B cell (primary cell): ENCODE measurements at regions not wholly inside any gene's neighbourhood (a gene's known extent, or its start where the extent isn't known, plus 50 kb on each side); places are given as distances from the start of the nearest gene placed in this dataset.

Experiments
- ATAC-seq: fragments of 200-7000 bp; cut with Tn5 transposase; one replicate; pipeline ENCODE4 v1.10.0; 2021; ENCODE audit warnings: low read depth, mild to moderate bottlenecking, moderate number of reproducible peaks, moderate library complexity
- CTCF ChIA-PET: fragments of 350-600 bp; sonication (Branson Sonifier 250); formaldehyde crosslinking; loops from one replicate; lab custom pipeline; 2021; ENCODE audit warnings: antibody characterized with exemption, inconsistent platforms; lab: Charles Lee
- POLR2A ChIA-PET: fragments of 350-600 bp; sonication (Branson Sonifier 250); formaldehyde crosslinking; loops from one replicate; lab custom pipeline; 2021; ENCODE audit warnings: antibody characterized with exemption; lab: Charles Lee
- DNase-seq: peaks from one replicate; pipeline ENCODE4 v3.0.0; 2013
- H2AFZ ChIP-seq: 2 replicates; pipeline ENCODE4 v1.6.1; 2012; ENCODE audit warnings: mild to moderate bottlenecking, low read depth, low read length; ENCODE audit not compliant: insufficient read depth, poor library complexity, severe bottlenecking
- H3K27ac ChIP-seq, 2 donors: 1 replicate in 1 of 2; 2 replicates in 1 of 2; pipeline ENCODE4 v1.5.1; 2012 to 2013; ENCODE audit warnings: low read length in 2 of 2, mild to moderate bottlenecking in 2 of 2, moderate library complexity in 1 of 2
- H3K27me3 ChIP-seq, 4 experiments: fragments of 200-600 bp in 1 of 4; sonication (generic) in 1 of 4; replicated peaks in 1 of 4; 1 replicate in 2 of 4; 2 replicates in 2 of 4; pipeline versions ENCODE4 v1.6.1 to v1.7.0; 2013 to 2016; ENCODE audit warnings: low read length in 3 of 4, mild to moderate bottlenecking in 2 of 4, mixed read lengths in 1 of 4, moderate library complexity in 1 of 4; ENCODE audit not compliant: insufficient read depth in 4 of 4, control insufficient read depth in 3 of 4; ENCODE audit errors: control extremely low read depth in 1 of 4
- H3K36me3 ChIP-seq, 2 experiments: replicated peaks in 1 of 2; 1 replicate in 1 of 2; 2 replicates in 1 of 2; pipeline versions ENCODE4 v1.6.1 to v1.7.1; 2013; ENCODE audit warnings: low read length in 1 of 2; ENCODE audit not compliant: insufficient read depth in 2 of 2, control insufficient read depth in 1 of 2; ENCODE audit errors: control extremely low read depth in 1 of 2, extremely low read depth in 1 of 2
- H3K4me1 ChIP-seq, 2 donors: fragments of 200-600 bp in 1 of 2; sonication (generic) in 1 of 2; 1 replicate in 1 of 2; 2 replicates in 1 of 2; pipeline versions ENCODE4 v1.5.1 to v1.6.1; 2013 to 2017; ENCODE audit warnings: low read length in 2 of 2; ENCODE audit not compliant: control insufficient read depth in 2 of 2, insufficient read depth in 2 of 2
- H3K4me2 ChIP-seq: replicated peaks from 2 replicates; pipeline ENCODE3; 2012; ENCODE audit warnings: mild to moderate bottlenecking, low read depth, low read length; ENCODE audit not compliant: poor library complexity, severe bottlenecking
- H3K4me3 ChIP-seq, 5 experiments: fragments of 200-600 bp in 1 of 5; sonication (generic) in 1 of 5; 1 replicate in 3 of 5; 2 replicates in 2 of 5; pipeline versions ENCODE4 v1.5.1 to v1.7.0; 2011 to 2016; ENCODE audit warnings: low read length in 4 of 5, mild to moderate bottlenecking in 4 of 5, low read depth in 2 of 5, control low read depth in 1 of 5, moderate library complexity in 1 of 5; ENCODE audit not compliant: insufficient read depth in 1 of 5; ENCODE audit errors: control extremely low read depth in 1 of 5, extremely low read depth in 1 of 5
- H3K79me2 ChIP-seq: fragments of 200-600 bp; sonication (generic); one replicate; pipeline ENCODE4 v1.6.0; 2016; ENCODE audit warnings: low read length; ENCODE audit not compliant: control insufficient read depth, insufficient read depth
- H3K9ac ChIP-seq: fragments of 200-600 bp; sonication (generic); 2 replicates; pipeline ENCODE4 v1.6.1; 2017; ENCODE audit warnings: mild to moderate bottlenecking, low read length, moderate library complexity
- H3K9me3 ChIP-seq, 3 donors: one replicate each; pipeline versions ENCODE4 v1.6.1 to v1.7.1; 2013; ENCODE audit warnings: low read length in 2 of 3; ENCODE audit not compliant: control insufficient read depth in 2 of 3, insufficient read depth in 1 of 3; ENCODE audit errors: control extremely low read depth in 1 of 3
- H4K20me1 ChIP-seq: 2 replicates; pipeline ENCODE4 v1.6.0; 2012; ENCODE audit warnings: mild to moderate bottlenecking, low read length; ENCODE audit not compliant: insufficient read depth, control insufficient read depth, poor library complexity, severe bottlenecking
- H3K27ac Mint-ChIP-seq: one replicate; pipeline ENCODE4 v1.8.0; 2021; ENCODE audit warnings: mixed read lengths
- H3K27me3 Mint-ChIP-seq: one replicate; pipeline ENCODE4 v1.8.0; 2021; ENCODE audit warnings: mixed read lengths
- H3K4me1 Mint-ChIP-seq: one replicate; pipeline ENCODE4 v1.8.0; 2021; ENCODE audit warnings: mixed read lengths
- H3K4me3 Mint-ChIP-seq: one replicate; pipeline ENCODE4 v1.8.0; 2021; ENCODE audit warnings: mixed read lengths
- H3K9me3 Mint-ChIP-seq: one replicate; pipeline ENCODE4 v1.8.0; 2022; ENCODE audit warnings: mixed read lengths; ENCODE audit not compliant: insufficient read depth
- CTCF ChIP-seq: fragments of 200-600 bp; IDR thresholded peaks from one replicate; pipeline ENCODE4 v1.8.0; 2022; ENCODE audit warnings: antibody characterized with exemption, mild to moderate bottlenecking
- EZH2 ChIP-seq: IDR thresholded peaks from 2 replicates; pipeline ENCODE4 v1.6.1; 2012; ENCODE audit warnings: borderline replicate concordance, low read depth, mild to moderate bottlenecking, moderate library complexity, low read length; ENCODE audit not compliant: insufficient read depth, poor library complexity, severe bottlenecking
- WGBS: methylation state at CpG from one replicate; pipeline ENCODE4 v1.1.5; 2013; ENCODE audit warnings: missing lambda C conversion rate; ENCODE audit not compliant: insufficient coverage; 5-methylcytosine and 5-hydroxymethylcytosine counted together
- intact Hi-C: fragments of 100-400 bp; cut with micrococcal nuclease; formaldehyde crosslinking; loops from one replicate; pipeline ENCODE4 v1.10.0; 2022

- Histone ChIP-seq H3K79me2 (no peaks in the 10 kb centered on the region), H3K9me3 (peaks cover 0 to 3% (median 0%) of the 10 kb centered on the region in 3 donors), H2AFZ (no peak overlapping the region), H4K20me1 (no peaks in the 10 kb centered on the region), H3K36me3 (no peaks in the 10 kb centered on the region), H3K27me3 (no peaks in the 10 kb centered on the region), H3K27ac (no peak overlapping the region), H3K9ac (no peak overlapping the region), H3K4me2 (no peak overlapping the region), H3K4me1 (no peaks in the 10 kb centered on the region), H3K4me3 (no peak overlapping the region)
- H3K27me3 Mint-ChIP-seq: no peaks in the 10 kb centered on the region
- intact Hi-C loops: no loop called here
- no peaks in the 10 kb centered on the region for H3K9me3 Mint-ChIP-seq
- H3K27ac Mint-ChIP-seq: no peak overlapping the region
- no peak for ATAC-seq
- no peak overlapping the region for H3K4me3 Mint-ChIP-seq
- H3K4me1 Mint-ChIP-seq: no peaks in the 10 kb centered on the region
- no peak for DNase-seq
- ChIA-PET CTCF (no interaction called here), POLR2A (no interaction called here)
- no peak for TF ChIP-seq CTCF
- no peak for TF ChIP-seq EZH2
- no CpG with 5 or more reads among the region's 1 CpG for WGBS
These were observed 51.4 kb upstream of the SEC61G start for GRCh38 chr7:54810401-54810800.

- H2AFZ ChIP-seq: no peak overlapping the region
- no peak for TF ChIP-seq CTCF
- TF ChIP-seq EZH2: no peak
- no peaks in the 10 kb centered on the region for H3K27me3 Mint-ChIP-seq
- H3K4me1 ChIP-seq: no peaks in the 10 kb centered on the region
- no peak for ATAC-seq
- H3K4me3 ChIP-seq: no peak overlapping the region
- H3K9ac ChIP-seq: no peak overlapping the region
- H3K27me3 ChIP-seq: no peaks in the 10 kb centered on the region
- intact Hi-C loops: no loop called here
- 78% methylated on average over 1 of the region's 5 CpGs for WGBS
- no peaks in the 10 kb centered on the region for H3K36me3 ChIP-seq
- H3K79me2 ChIP-seq: no peaks in the 10 kb centered on the region
- H3K27ac ChIP-seq: no peak overlapping the region
- no peaks in the 10 kb centered on the region for H3K9me3 Mint-ChIP-seq
- POLR2A ChIA-PET: no interaction called here
- H3K27ac Mint-ChIP-seq: no peak overlapping the region
- no peaks in the 10 kb centered on the region for H4K20me1 ChIP-seq
- no peak for DNase-seq
- peaks cover 0 to 3% (median 0%) of the 10 kb centered on the region in 3 donors for H3K9me3 ChIP-seq
- no peak overlapping the region for H3K4me2 ChIP-seq
- H3K4me3 Mint-ChIP-seq: no peak overlapping the region
- no peaks in the 10 kb centered on the region for H3K4me1 Mint-ChIP-seq
- CTCF ChIA-PET: no interaction called here
These were observed 52.2 kb upstream of the SEC61G start for GRCh38 chr7:54811041-54811845.
